GM18519 (cell line): ENCODE measurements at regions not wholly inside any gene's neighbourhood (a gene's known extent, or its start where the extent isn't known, plus 50 kb on each side); places are given as distances from the start of the nearest gene placed in this dataset.
"Not testable (repeated sequence)": the region's sequence is repeated elsewhere in the genome, so short reads cannot be mapped to it uniquely, and the experiment has no call there.

ENCODE experiments used
- ATAC-seq: cut with Tn5 transposase; IDR thresholded peaks from one replicate; pipeline ENCODE4 v1.9.1; 2021; ENCODE audit warnings: mild to moderate bottlenecking, moderate library complexity; ENCODE audit not compliant: unreplicated experiment, low FRiP score

DNA sequence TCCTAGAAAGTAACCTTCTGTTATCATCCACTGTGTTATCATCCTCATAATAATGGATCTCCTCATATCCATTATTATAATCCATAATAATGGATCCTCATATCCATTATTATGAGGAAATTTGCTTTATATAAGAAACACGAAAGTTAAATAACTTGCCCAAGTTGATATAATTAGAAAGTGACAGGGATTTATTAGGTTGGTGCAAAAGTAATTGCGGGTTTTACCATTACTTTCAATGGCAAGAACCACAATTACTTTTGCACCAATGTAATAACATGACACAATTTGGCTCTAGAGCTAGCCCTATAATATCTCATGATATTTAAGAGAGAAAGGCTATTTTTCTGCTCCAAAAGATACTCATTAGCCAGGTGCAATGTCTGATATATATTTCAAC lies 275.7 kb upstream of the STXBP5 start:
- ATAC-seq: no peak

DNA sequence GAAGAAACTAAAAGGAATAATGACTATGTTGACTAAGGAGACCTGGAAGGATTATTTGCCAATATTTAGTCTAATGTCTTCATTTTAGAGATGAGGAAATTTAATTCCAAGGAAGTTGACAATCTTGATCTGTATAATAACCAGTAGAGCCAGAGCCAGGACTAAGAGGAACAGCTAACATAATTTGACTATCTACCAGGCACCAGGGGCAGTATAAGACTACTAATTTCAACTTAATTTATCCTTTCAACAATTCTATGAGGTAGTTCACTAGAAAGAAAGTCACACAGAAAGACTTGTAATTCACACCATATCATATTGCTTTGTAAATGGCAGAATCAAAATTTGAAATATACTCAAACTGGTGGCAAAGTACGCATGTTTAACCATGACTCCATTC lies 273.0 kb upstream of the STXBP5 start:
- ATAC-seq: no peak

DNA sequence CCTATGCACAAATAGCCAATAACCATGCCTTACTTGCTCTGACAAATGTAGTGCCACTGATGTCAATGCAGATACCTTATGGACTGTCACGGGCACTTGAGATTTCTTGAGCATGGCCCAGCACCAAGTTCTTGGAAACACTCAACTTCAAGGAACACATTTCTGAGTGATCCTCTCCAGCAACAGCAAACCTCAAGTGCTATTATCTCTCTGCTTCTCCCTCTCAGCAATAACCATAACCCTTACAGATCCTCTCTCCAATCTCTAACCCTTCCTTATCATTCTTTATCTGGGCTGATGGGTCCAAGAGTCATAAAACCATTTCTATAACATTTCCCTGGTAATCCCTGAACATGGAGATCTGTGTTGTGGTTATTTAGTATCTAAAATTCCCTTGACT lies 266.9 kb upstream of the STXBP5 start:
- no peak for ATAC-seq

DNA sequence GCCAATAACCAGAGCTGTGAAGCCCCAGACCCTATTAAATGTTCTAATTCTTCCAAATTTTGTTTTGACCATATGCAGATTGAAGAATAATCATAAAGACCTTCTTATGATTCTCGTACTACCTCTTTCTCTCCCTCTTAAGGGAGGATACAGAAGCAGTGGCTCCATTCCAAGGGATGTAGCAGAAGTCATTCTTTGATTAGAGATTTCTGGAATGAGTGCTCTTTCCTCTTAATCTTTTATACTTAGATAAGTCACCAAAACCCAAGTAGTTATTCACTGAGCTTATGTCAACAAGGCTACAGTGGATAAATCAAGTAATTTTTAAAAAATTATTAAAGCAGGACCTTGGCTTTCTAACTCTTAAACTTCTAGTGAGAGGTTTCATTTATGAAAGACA lies 266.0 kb upstream of the STXBP5 start:
- no peak for ATAC-seq

DNA sequence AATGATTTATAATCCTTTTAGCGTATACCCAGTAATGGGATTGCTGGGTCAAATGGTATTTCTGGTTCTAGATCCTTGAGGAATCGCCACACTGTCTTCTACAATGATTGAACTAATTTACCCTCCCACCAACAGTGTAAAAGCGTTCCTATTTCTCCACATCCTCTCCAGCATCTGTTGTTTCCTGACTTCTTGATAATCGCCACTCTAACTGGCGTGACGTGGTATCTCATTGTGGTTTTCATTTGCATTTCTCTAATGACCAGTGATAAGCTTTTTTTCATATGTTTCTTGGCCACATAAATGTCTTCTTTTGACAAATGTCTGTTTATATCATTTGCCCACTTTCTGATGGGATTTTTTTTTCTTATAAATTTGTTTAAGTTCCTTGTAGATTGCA lies 264.8 kb upstream of the STXBP5 start:
- not testable (repeated sequence) for ATAC-seq

DNA sequence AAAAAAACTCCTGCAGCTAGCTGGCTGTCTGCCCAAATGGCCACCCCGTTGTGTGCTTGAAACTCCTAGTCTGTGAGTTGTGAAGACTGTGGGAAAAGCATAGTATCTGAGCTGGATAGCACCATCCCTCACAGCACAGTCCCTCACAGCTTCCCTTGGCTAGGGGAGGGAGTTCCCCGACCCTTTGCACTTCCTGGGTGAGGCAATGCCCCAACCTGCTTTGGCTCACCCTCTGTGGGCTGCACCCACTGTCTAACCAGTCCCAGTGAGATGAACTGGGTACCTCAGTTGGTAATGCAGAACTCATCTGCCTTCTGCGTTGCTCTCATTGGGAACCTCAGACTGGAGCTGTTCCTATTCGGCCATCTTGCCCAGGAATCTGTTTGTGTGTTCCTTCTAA lies 260.6 kb upstream of the STXBP5 start:
- ATAC-seq: no peak

DNA sequence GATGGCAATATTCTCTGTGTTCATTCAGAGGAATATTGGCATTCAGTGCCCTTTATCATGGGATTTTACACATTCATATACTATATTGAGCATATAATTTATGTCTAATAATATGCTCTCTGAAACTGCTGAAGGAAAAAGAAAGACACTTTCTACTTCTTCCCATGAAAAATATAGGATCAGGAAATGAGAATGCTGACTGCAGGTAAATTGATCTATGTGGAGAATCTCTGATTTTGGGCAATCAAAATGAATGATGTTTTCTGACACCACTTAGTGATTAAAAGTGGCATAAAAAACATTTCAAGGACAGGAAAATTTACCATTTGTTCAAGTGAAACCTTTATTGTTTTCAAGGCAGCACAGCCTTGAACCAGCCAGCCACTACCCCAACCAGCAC lies 260.1 kb upstream of the STXBP5 start:
- ATAC-seq: no peak

DNA sequence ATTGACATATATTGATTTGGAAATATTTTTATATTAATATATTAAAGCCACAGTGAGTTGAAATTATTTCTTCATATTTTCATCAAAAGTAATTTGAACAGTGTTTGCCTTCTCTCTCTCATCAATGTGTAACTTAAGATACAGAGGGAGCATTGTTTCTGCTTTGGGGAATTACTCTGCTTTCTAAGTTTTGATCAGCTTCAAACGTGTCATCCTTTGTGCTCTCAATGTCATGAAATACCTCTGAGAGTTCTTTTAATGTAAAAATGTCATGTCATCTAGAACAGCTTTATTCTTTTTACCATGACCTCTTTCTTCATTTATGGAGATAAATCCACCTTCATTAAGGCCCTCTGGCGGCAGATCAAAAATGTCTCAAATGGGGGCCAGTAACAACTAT lies 259.4 kb upstream of the STXBP5 start:
- no peak for ATAC-seq

DNA sequence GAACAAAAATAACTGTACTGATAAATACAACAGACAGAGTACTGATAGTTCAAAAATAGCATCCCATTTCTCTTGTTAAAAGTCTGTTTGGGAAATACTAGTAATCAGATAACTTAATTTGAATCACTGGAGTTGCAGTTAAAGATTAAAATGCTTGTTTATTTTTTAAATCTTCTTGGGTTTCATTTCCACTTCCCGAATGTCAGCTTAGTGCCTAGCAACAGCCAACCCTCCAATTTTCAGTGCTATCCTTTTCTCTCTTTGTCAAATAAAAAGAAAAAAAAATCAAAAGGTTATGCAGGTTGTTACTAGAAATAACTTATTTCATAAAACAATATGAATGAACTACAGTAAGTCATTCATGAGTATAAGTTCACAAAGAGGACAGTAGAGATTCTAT lies 257.7 kb upstream of the STXBP5 start:
- no peak for ATAC-seq

DNA sequence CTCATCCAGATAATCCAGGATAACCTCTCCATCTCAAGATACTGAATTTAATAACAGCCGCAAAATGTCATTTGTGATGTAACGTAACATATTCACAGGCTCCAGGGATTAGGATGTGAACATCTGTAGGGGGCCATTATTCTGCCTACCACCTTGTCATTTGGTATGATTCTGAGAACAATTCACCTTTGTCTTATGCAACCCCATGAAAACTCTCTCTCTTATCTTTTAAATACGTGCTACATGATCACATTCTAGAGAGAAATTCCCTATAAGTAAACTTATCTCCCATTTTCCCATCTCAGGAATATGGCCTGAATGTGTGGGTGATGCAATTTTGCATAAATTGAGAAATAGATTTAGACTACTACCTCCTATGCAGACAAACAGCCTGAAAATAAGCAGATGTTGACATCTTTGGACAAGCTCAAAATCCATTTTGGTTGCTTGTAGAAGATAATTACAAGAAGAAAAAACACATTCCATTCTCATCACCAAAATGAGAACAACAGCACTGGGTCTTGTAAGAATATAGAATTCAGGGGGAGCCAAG lies 255.4 kb upstream of the STXBP5 start:
- ATAC-seq: no peak

DNA sequence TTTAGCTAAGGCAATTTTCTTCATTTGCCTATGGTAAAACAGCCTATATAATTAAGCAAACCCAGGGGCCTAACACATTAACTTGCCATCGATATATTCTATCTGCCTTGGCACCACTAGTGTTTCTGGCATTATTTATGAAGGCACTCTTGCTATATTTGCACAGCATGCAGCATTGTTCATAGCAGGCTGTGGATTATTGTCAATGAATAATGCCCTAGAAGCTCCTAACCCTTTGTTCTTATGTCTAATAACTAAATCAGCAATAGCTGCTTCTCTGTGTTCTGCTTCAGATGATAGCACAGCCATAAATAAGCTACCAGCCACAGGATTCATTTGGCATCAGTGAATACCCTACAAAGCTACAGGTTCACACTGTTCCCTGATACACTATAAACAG lies 254.8 kb upstream of the STXBP5 start:
- ATAC-seq: no peak

DNA sequence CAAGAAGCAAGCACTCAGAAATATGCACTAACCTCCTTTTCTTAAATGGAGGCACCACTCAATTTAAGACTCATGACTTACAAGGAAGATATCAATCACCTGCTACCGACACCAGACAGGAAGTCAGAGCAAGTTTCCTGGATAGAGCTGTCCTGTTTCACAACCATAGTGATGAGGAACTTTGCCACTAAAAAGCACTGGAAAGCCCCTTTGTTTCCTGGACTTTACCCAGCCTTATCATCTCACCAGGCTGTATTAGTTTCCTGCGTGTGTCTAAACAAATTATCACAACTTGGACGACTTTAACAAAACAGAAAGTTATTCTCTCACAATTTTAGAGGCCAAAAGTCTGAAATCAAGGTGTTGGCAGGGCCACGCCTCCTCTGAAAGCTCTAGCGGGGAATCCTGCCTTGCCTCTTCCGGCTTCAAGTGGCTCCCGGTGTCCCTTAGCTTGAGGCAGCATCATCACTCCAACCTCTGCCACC lies 253.8 kb upstream of the STXBP5 start:
- no peak for ATAC-seq

DNA sequence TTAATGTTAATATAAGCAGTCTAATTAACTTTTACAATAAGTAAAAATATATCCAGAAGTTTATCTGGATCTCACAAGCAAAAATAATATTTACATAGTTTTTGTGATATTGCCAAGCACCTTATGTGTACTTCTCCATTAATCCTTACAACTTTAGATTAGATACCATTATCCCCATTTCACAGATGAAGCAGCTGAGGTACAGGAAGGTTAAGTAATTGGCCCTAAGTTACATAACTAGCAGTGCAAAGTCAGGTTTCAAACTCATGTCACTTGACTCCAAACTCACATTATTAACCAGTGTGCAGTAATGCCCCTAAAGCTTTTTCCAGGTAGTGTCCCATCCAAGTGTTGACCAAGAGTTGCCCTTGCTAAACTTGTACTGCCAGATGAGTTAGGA lies 248.6 kb upstream of the STXBP5 start:
- no peak for ATAC-seq

DNA sequence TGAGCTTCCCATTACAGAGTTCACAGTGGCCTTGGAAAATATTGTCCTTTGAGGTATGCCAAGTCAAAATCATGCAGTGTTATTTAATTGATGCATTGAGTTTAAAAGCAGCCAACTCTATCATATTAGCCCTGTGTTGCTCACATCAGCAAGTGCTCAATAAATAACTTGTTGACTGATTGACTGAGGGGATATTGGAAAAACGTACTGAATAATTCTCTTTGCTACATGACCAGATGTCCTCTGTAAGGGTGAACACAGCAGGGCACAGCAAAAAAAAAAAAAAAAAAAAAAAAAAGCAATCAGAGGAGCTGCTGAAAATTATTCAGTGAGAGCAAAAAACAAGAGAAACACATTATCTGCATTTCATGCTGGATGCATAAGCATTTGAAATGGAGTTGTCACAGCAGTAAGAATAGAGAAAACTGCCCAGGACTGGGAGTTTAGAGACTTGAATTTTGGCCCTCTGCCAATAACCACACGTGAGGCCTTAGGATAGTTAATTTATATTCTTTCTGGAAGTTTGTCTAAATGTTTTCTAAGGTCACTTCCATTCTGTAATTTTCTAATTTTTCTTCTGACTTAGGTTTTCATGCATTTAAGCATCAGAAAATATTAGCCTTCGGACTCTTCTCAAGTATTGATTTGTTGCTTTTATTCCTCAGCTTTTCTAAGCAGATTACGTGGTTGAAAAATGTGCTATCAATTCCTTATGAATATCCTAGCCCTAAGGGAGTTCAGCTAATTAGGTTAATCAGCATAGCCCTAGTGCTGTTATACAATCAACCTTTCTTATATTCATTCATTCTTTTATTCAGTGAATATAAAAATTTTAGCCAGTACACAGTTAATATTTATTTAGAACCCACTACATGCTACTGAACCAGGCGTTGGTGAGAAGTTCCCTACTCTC lies 246.8 kb upstream of the STXBP5 start:
- no peak for ATAC-seq

DNA sequence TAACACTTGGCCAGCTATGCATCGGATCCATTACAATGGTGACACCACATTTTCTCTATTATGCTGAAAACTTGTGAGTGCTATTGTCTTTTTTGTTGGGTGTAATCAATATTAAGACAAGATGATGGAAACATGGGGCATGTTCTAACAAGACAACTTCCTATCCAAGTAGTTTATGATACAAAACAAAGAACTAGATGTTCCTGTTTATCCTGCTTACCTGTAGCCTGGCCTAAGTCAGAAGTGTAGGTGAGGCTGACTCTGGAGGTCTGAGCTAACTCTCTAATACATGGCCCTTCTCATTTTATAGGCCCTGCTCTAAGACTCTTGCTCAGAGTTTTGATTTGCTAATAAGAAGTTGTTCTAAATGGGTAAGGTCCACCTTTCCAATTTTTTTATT lies 242.4 kb upstream of the STXBP5 start:
- ATAC-seq: no peak

DNA sequence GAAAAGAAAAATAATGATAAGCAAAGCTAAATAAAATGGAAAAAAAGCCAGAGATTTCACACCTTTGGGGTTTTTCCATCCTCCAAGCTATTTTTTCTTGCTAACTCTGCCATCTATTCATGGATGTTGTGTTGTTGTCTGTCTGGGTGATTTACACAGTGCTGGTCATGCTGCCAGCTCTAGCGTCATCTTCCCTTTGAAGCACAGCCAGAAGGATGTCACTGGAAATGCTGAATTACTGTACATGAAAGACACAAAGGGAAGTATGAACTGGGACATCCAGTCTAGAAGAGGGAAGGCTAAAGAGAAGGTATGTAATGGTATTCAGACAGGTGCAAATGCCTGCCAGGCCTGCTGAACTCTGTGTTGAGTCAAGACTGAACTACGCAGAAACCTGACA lies 241.9 kb upstream of the STXBP5 start:
- ATAC-seq: no peak

DNA sequence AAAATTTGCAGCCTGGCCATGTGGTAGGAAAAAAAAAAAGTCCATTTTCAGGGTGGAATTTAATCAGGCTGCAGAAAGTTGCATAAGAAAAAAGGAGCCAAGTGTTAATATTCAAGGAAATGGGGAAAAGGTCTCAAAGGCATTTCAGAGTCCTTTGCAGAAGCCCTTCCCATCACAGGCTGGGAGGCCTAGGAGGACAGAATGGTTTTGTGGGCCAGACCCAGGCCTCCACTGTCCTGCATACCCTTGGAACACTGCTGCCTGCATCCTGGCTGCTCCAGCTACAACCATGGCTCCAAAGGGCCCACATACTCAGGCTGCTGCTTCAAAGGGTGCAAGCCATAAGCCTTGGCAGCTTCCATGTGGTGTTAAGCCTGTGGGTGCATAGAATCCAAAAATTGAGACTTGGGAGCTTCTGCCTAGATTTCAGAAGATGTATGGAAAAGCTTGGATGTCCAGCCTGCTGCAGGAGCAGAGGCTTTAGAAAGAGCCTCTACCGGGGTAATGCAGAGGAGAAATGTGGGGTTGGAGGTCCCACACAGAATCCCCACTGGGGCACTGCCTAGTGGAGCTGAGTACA lies 239.0 kb upstream of the STXBP5 start:
- no peak for ATAC-seq

DNA sequence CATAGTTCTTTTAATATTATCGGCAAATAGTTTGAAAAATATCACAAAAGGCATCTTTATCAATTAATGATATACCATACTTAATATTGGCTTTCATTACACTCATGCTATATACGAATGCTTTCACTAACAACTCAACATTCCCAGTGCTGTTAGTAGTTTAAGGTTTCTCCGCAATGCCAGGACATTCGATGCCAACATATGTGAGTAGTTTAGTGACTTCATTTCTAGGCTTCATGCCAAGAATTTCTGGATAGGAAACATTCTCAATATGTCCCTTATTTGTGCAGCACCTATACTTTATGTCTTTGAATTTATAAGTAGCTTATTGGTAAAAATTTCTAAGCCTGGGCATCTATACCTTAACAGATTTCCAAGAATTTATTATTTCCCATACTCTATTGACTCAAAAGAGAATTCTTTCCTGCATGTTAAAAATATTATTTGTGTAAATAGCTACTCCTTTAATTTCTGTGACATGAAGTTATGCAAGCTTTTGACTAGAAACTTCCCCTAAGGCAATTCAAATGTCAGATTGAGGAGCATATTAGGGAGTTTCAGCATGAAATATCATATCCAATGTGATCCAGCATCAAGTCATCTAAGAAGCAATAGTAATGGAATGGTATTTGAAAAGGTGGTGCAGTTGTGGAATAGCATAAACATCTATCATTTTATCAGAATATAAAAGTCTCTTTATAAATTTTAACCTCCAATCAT lies 236.0 kb upstream of the STXBP5 start:
- ATAC-seq: no peak

DNA sequence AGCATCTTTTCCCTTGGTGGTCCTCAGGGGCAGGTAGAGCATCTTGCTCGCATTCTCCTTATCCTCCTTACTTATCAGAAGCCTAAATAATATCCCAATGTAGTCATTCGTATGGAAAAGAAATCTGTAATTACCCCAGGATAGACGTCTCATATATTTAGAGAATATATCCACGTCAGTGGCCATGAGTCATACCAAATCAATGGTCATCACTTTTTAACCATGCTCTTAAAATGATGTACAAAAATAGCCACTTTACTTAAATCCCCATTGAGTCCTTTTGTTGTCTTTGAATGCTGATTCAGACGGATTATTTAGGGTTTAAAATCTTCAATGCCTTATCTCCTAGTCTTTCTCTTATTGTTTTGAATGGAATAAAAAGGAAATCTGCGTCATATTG lies 231.7 kb upstream of the STXBP5 start:
- no peak for ATAC-seq

DNA sequence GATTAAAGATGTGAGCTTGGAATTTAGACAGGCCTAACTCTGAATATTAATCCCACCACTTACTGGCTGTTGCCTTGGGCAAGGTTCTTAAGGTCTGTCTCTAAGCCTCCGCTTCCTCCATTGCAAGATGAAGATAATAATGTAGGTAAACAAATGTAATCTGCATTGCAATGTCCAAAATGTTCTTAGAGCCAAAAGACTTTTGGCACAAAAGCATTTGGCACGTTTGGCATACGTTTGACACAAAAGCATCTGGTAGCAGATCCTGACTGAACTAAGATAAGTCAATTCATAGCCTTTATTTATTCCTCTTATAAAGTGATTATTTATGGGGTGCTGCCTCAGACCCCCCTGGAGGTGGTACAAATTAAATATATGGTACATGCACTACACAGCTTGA lies 229.9 kb upstream of the STXBP5 start:
- no peak for ATAC-seq

DNA sequence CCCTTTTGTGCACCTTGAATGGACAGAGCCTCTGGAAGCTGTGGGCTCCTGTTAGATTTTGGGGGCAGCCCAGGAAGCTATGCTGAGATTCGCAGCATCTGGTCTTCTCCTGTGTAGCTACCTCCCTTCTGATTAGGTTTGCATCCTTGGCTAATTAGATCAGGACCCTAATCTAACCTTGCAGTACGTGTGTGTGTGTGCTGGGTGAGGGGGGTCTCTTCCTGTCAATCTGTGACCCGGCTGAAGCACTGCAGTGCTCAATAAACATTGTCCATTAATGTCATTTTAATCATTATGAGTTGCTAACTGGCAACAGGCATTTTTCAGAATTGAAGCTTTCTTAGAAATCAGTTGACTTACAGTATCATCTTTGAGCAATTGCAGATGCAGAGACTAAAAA lies 229.1 kb upstream of the STXBP5 start:
- no peak for ATAC-seq
